ENCODE measurements at regions not wholly inside any gene's neighbourhood (a gene's known extent, or its start where the extent isn't known, plus 50 kb on each side); places are given as distances from the start of the nearest gene placed in this dataset.

- H3K27me3 Mint-ChIP-seq = no peaks in the 10 kb centered on the region
- Histone ChIP-seq H3K4me3 (ENCODE audit: low read length) (no peak overlapping the region), H3K36me3 (ENCODE audit: insufficient read depth, low read length) (no peaks in the 10 kb centered on the region), H3K27me3 (ENCODE audit: insufficient read depth, low read length, poor library complexity, severe bottlenecking) (no peaks in the 10 kb centered on the region), H3K4me1 (ENCODE audit: insufficient read depth, low read length) (peaks cover 75% of the 10 kb centered on the region), H3K27ac (ENCODE audit: low read depth, low read length) (no peak overlapping the region), H3K9me3 (ENCODE audit: low read length) (no peaks in the 10 kb centered on the region)
- H3K27ac Mint-ChIP-seq = peak overlapping the region; percentile 89 to 100 (median 98)
- CTCF ChIA-PET = interaction anchor here (0.7 to 3.0 kb wide), 8 partner anchors 8 to 125 kb away, joined by 3 to 47 read pairs (median 4); no protein-coding TSS in a partner anchor
- DNase-seq = no peak
- peaks cover 64 to 79% (median 70%) of the 10 kb centered on the region in 3 donors for H3K4me1 Mint-ChIP-seq
- POLR2A ChIA-PET = interaction anchor here (1.9 to 2.3 kb wide), 5 partner anchors 9 to 111 kb away, joined by 6 to 32 read pairs (median 16); partner anchors contain the start of gene RUNX3
- H3K9me3 Mint-ChIP-seq = no peaks in the 10 kb centered on the region
- H3K36me3 Mint-ChIP-seq = no peaks in the 10 kb centered on the region
- H3K4me3 Mint-ChIP-seq = peak overlapping the region in 5 of 7 donors; percentile 12 to 75 (median 54)
Measured at GRCh38 chr1:25023826-25024225, 93.8 kb upstream of the RUNX3 start.

- POLR2A ChIA-PET = interaction anchor here (0.7 to 2.3 kb wide), 12 partner anchors 9 to 111 kb away, joined by 3 to 36 read pairs (median 9); partner anchors contain the start of gene RUNX3
- H3K27ac Mint-ChIP-seq = peak overlapping the region; percentile 89 to 100 (median 98)
- CTCF ChIA-PET = interaction anchor here (0.7 to 3.0 kb wide), 17 partner anchors 9 to 176 kb away, joined by 3 to 47 read pairs (median 5); partner anchors contain the start of gene RUNX3
- H3K4me3 Mint-ChIP-seq = peak overlapping the region; percentile 48 to 84 (median 75)
- Histone ChIP-seq H3K9me3 (ENCODE audit: low read length) (no peaks in the 10 kb centered on the region), H3K27ac (ENCODE audit: low read depth, low read length) (peak overlapping the region; percentile 97), H3K36me3 (ENCODE audit: insufficient read depth, low read length) (no peaks in the 10 kb centered on the region), H3K4me1 (ENCODE audit: insufficient read depth, low read length) (peaks cover 74% of the 10 kb centered on the region), H3K27me3 (ENCODE audit: insufficient read depth, low read length, poor library complexity, severe bottlenecking) (no peaks in the 10 kb centered on the region), H3K4me3 (ENCODE audit: low read length) (peak overlapping the region; percentile 58)
- no peak for DNase-seq
- peaks cover 60 to 77% (median 74%) of the 10 kb centered on the region in 3 donors for H3K4me1 Mint-ChIP-seq
- H3K9me3 Mint-ChIP-seq = no peaks in the 10 kb centered on the region
- H3K36me3 Mint-ChIP-seq = no peaks in the 10 kb centered on the region
- no peaks in the 10 kb centered on the region for H3K27me3 Mint-ChIP-seq
Measured at GRCh38 chr1:25023190-25023578, 93.1 kb upstream of the RUNX3 start.

- DNase-seq = peak; percentile 93 to 99 (median 96)
- ChIA-PET CTCF (interaction anchor here (0.7 to 3.0 kb wide), 31 partner anchors 10 to 175 kb away, joined by 3 to 47 read pairs (median 4); partner anchors contain the start of gene RUNX3), POLR2A (interaction anchor here (0.6 to 2.3 kb wide), 25 partner anchors 10 to 1232 kb away, joined by 3 to 36 read pairs (median 4); partner anchors contain the start of gene RUNX3)
- Histone ChIP-seq H3K9me3 (ENCODE audit: low read length) (no peaks in the 10 kb centered on the region), H3K4me3 (ENCODE audit: low read length) (peak overlapping the region; percentile 58), H3K36me3 (ENCODE audit: insufficient read depth, low read length) (no peaks in the 10 kb centered on the region), H3K27ac (ENCODE audit: low read depth, low read length) (peak overlapping the region; percentile 97), H3K27me3 (ENCODE audit: insufficient read depth, low read length, poor library complexity, severe bottlenecking) (no peaks in the 10 kb centered on the region), H3K4me1 (ENCODE audit: insufficient read depth, low read length) (peaks cover 79% of the 10 kb centered on the region)
- Mint-ChIP-seq H3K36me3 (no peaks in the 10 kb centered on the region), H3K9me3 (no peaks in the 10 kb centered on the region), H3K4me3 (peak overlapping the region; percentile 48 to 84 (median 75)), H3K27ac (peak overlapping the region; percentile 89 to 100 (median 98)), H3K4me1 (peaks cover 66 to 81% (median 75%) of the 10 kb centered on the region in 3 donors), H3K27me3 (no peaks in the 10 kb centered on the region)
Measured at GRCh38 chr1:25022361-25023189, 92.5 kb upstream of the RUNX3 start.

GRCh38 chr1:25021591-25022215 lies 91.6 kb upstream of the RUNX3 start:
- Histone ChIP-seq H3K27ac (ENCODE audit: low read depth, low read length) (peak overlapping the region; percentile 41), H3K4me3 (ENCODE audit: low read length) (peak overlapping the region; percentile 48), H3K4me1 (ENCODE audit: insufficient read depth, low read length) (peaks cover 75% of the 10 kb centered on the region), H3K9me3 (ENCODE audit: low read length) (no peaks in the 10 kb centered on the region), H3K36me3 (ENCODE audit: insufficient read depth, low read length) (no peaks in the 10 kb centered on the region), H3K27me3 (ENCODE audit: insufficient read depth, low read length, poor library complexity, severe bottlenecking) (no peaks in the 10 kb centered on the region)
- POLR2A ChIA-PET = interaction anchor here (0.6 to 2.3 kb wide), 22 partner anchors 9 to 1231 kb away, joined by 3 to 36 read pairs (median 6); partner anchors contain the start of gene RUNX3
- no peak for DNase-seq
- no peaks in the 10 kb centered on the region for H3K27me3 Mint-ChIP-seq
- no peaks in the 10 kb centered on the region for H3K9me3 Mint-ChIP-seq
- H3K36me3 Mint-ChIP-seq = no peaks in the 10 kb centered on the region
- H3K4me3 Mint-ChIP-seq = peak overlapping the region in 3 of 7 donors; percentile 11 to 63 (median 12)
- H3K27ac Mint-ChIP-seq = peak overlapping the region; percentile 74 to 100 (median 98)
- H3K4me1 Mint-ChIP-seq = peaks cover 71 to 86% (median 75%) of the 10 kb centered on the region in 3 donors
- CTCF ChIA-PET = interaction anchor here (0.8 to 3.0 kb wide), 28 partner anchors 10 to 174 kb away, joined by 3 to 47 read pairs (median 4); partner anchors contain the start of gene RUNX3

- no peak for DNase-seq
- Histone ChIP-seq H3K4me3 (ENCODE audit: low read length) (no peak overlapping the region), H3K27ac (ENCODE audit: low read depth, low read length) (no peak overlapping the region), H3K9me3 (ENCODE audit: low read length) (no peaks in the 10 kb centered on the region), H3K36me3 (ENCODE audit: insufficient read depth, low read length) (no peaks in the 10 kb centered on the region), H3K4me1 (ENCODE audit: insufficient read depth, low read length) (peaks cover 70% of the 10 kb centered on the region), H3K27me3 (ENCODE audit: insufficient read depth, low read length, poor library complexity, severe bottlenecking) (no peaks in the 10 kb centered on the region)
- Mint-ChIP-seq H3K4me3 (peak overlapping the region in 4 of 7 donors; percentile 23 to 78 (median 29)), H3K27ac (peak overlapping the region; percentile 74 to 100 (median 98)), H3K36me3 (no peaks in the 10 kb centered on the region), H3K9me3 (no peaks in the 10 kb centered on the region), H3K27me3 (no peaks in the 10 kb centered on the region), H3K4me1 (peaks cover 71 to 89% (median 73%) of the 10 kb centered on the region in 3 donors)
- ChIA-PET CTCF (interaction anchor here (0.8 to 2.4 kb wide), 4 partner anchors 23 to 110 kb away, joined by 3 to 17 read pairs (median 6); no protein-coding TSS in a partner anchor), POLR2A (interaction anchor here (1.0 to 1.5 kb wide), 2 partner anchors 28 to 67 kb away, joined by 4 read pairs; no protein-coding TSS in a partner anchor)
Measured at GRCh38 chr1:25020851-25021590, 90.9 kb upstream of the RUNX3 start.

GRCh38 chr1:25020173-25020845 lies 90.2 kb upstream of the RUNX3 start:
- H3K4me3 ChIP-seq (ENCODE audit: low read length) = no peak overlapping the region
- ChIA-PET CTCF (interaction anchor here (1.2 kb wide), 1 partner anchor 57 kb away, joined by 5 read pairs; no protein-coding TSS in a partner anchor), POLR2A (interaction anchor here (1.0 kb wide), 1 partner anchor 28 kb away, joined by 4 read pairs; no protein-coding TSS in a partner anchor)
- Mint-ChIP-seq H3K27me3 (no peaks in the 10 kb centered on the region), H3K27ac (peak overlapping the region; percentile 58 to 100 (median 94)), H3K4me3 (peak overlapping the region in 3 of 7 donors; percentile 10 to 53 (median 37)), H3K9me3 (no peaks in the 10 kb centered on the region), H3K4me1 (peaks cover 67 to 82% (median 68%) of the 10 kb centered on the region in 3 donors), H3K36me3 (no peaks in the 10 kb centered on the region)
- peaks cover 63% of the 10 kb centered on the region for H3K4me1 ChIP-seq (ENCODE audit: insufficient read depth, low read length)
- H3K36me3 ChIP-seq (ENCODE audit: insufficient read depth, low read length) = no peaks in the 10 kb centered on the region
- H3K9me3 ChIP-seq (ENCODE audit: low read length) = no peaks in the 10 kb centered on the region
- no peaks in the 10 kb centered on the region for H3K27me3 ChIP-seq (ENCODE audit: insufficient read depth, low read length, poor library complexity, severe bottlenecking)
- H3K27ac ChIP-seq (ENCODE audit: low read depth, low read length) = no peak overlapping the region
- DNase-seq = peak in 1 of 5 donors; percentile 27
